ENCODE measurements at regions not wholly inside any gene's neighbourhood (a gene's known extent, or its start where the extent isn't known, plus 50 kb on each side); places are given as distances from the start of the nearest gene placed in this dataset.

GRCh38 chr4:11715753-11716521, 287.2 kb upstream of the HS3ST1 start:
- no peak for DNase-seq (ENCODE audit: low read depth in 6 of 9, low spot score in 9 of 9)
- Histone ChIP-seq H3K36me3 (ENCODE audit: control insufficient read depth in 2 of 2, insufficient read depth in 2 of 2, low read length in 1 of 2) (no peaks in the 10 kb centered on the region), H3K4me1 (ENCODE audit: control insufficient read depth in 2 of 2, insufficient read depth in 2 of 2, low read length in 2 of 2) (no peaks in the 10 kb centered on the region), H3K27me3 (ENCODE audit: control insufficient read depth in 2 of 2, insufficient read depth in 1 of 2, low read length in 1 of 2) (no peaks in the 10 kb centered on the region), H3K27ac (ENCODE audit: low read depth in 1 of 2, low read length in 1 of 2) (no peak overlapping the region), H3K4me3 (ENCODE audit: low read length in 2 of 2) (no peak overlapping the region), H3K9me3 (ENCODE audit: control insufficient read depth in 2 of 2, insufficient read depth in 1 of 2, low read length in 1 of 2) (no peaks in the 10 kb centered on the region)
- WGBS, result 97% methylated on average over 3 of the region's 3 CpGs

- 93% methylated on average over 3 of the region's 3 CpGs for WGBS
- no peaks in the 10 kb centered on the region for H3K27me3 ChIP-seq (ENCODE audit: control insufficient read depth in 2 of 2, insufficient read depth in 1 of 2, low read length in 1 of 2)
- no peak for DNase-seq (ENCODE audit: low read depth in 6 of 9, low spot score in 9 of 9)
- H3K4me3 ChIP-seq (ENCODE audit: low read length in 2 of 2), result no peak overlapping the region
- H3K36me3 ChIP-seq (ENCODE audit: control insufficient read depth in 2 of 2, insufficient read depth in 2 of 2, low read length in 1 of 2), result no peaks in the 10 kb centered on the region
- H3K4me1 ChIP-seq (ENCODE audit: control insufficient read depth in 2 of 2, insufficient read depth in 2 of 2, low read length in 2 of 2), result no peaks in the 10 kb centered on the region
- H3K9me3 ChIP-seq (ENCODE audit: control insufficient read depth in 2 of 2, insufficient read depth in 1 of 2, low read length in 1 of 2), result no peaks in the 10 kb centered on the region
- H3K27ac ChIP-seq (ENCODE audit: low read depth in 1 of 2, low read length in 1 of 2), result no peak overlapping the region
Observed at GRCh38 chr4:11710453-11711093, 281.9 kb upstream of the HS3ST1 start.

- Histone ChIP-seq H3K4me3 (ENCODE audit: low read length in 2 of 2) (no peak overlapping the region), H3K4me1 (ENCODE audit: control insufficient read depth in 2 of 2, insufficient read depth in 2 of 2, low read length in 2 of 2) (no peaks in the 10 kb centered on the region), H3K36me3 (ENCODE audit: control insufficient read depth in 2 of 2, insufficient read depth in 2 of 2, low read length in 1 of 2) (no peaks in the 10 kb centered on the region), H3K27ac (ENCODE audit: low read depth in 1 of 2, low read length in 1 of 2) (no peak overlapping the region), H3K27me3 (ENCODE audit: control insufficient read depth in 2 of 2, insufficient read depth in 1 of 2, low read length in 1 of 2) (no peaks in the 10 kb centered on the region), H3K9me3 (ENCODE audit: control insufficient read depth in 2 of 2, insufficient read depth in 1 of 2, low read length in 1 of 2) (no peaks in the 10 kb centered on the region)
- no peak for DNase-seq (ENCODE audit: low read depth in 6 of 9, low spot score in 9 of 9)
- WGBS, result 77% methylated on average over 1 of the region's 1 CpG
Observed at GRCh38 chr4:11704186-11704830, 275.6 kb upstream of the HS3ST1 start.

GRCh38 chr4:11702886-11703557, 274.3 kb upstream of the HS3ST1 start:
- DNase-seq (ENCODE audit: low read depth in 6 of 9, low spot score in 9 of 9), result no peak
- H3K27ac ChIP-seq (ENCODE audit: low read depth in 1 of 2, low read length in 1 of 2), result no peak overlapping the region
- H3K4me3 ChIP-seq (ENCODE audit: low read length in 2 of 2), result no peak overlapping the region
- 73% methylated on average over 3 of the region's 3 CpGs for WGBS
- H3K4me1 ChIP-seq (ENCODE audit: control insufficient read depth in 2 of 2, insufficient read depth in 2 of 2, low read length in 2 of 2), result no peaks in the 10 kb centered on the region
- no peaks in the 10 kb centered on the region for H3K36me3 ChIP-seq (ENCODE audit: control insufficient read depth in 2 of 2, insufficient read depth in 2 of 2, low read length in 1 of 2)
- no peaks in the 10 kb centered on the region for H3K27me3 ChIP-seq (ENCODE audit: control insufficient read depth in 2 of 2, insufficient read depth in 1 of 2, low read length in 1 of 2)
- no peaks in the 10 kb centered on the region for H3K9me3 ChIP-seq (ENCODE audit: control insufficient read depth in 2 of 2, insufficient read depth in 1 of 2, low read length in 1 of 2)

- Histone ChIP-seq H3K4me3 (ENCODE audit: low read length in 2 of 2) (no peak overlapping the region), H3K27ac (ENCODE audit: low read depth in 1 of 2, low read length in 1 of 2) (no peak overlapping the region), H3K4me1 (ENCODE audit: control insufficient read depth in 2 of 2, insufficient read depth in 2 of 2, low read length in 2 of 2) (no peaks in the 10 kb centered on the region), H3K36me3 (ENCODE audit: control insufficient read depth in 2 of 2, insufficient read depth in 2 of 2, low read length in 1 of 2) (no peaks in the 10 kb centered on the region), H3K27me3 (ENCODE audit: control insufficient read depth in 2 of 2, insufficient read depth in 1 of 2, low read length in 1 of 2) (no peaks in the 10 kb centered on the region), H3K9me3 (ENCODE audit: control insufficient read depth in 2 of 2, insufficient read depth in 1 of 2, low read length in 1 of 2) (no peaks in the 10 kb centered on the region)
- WGBS, result 96% methylated on average over 14 of the region's 14 CpGs
- DNase-seq (ENCODE audit: low read depth in 6 of 9, low spot score in 9 of 9), result no peak
Observed at GRCh38 chr4:11701966-11702725, 273.5 kb upstream of the HS3ST1 start.

- H3K27ac ChIP-seq (ENCODE audit: low read depth in 1 of 2, low read length in 1 of 2), result no peak overlapping the region
- WGBS, result 98% methylated on average over 3 of the region's 3 CpGs
- no peaks in the 10 kb centered on the region for H3K36me3 ChIP-seq (ENCODE audit: control insufficient read depth in 2 of 2, insufficient read depth in 2 of 2, low read length in 1 of 2)
- H3K4me3 ChIP-seq (ENCODE audit: low read length in 2 of 2), result no peak overlapping the region
- H3K4me1 ChIP-seq (ENCODE audit: control insufficient read depth in 2 of 2, insufficient read depth in 2 of 2, low read length in 2 of 2), result no peaks in the 10 kb centered on the region
- no peaks in the 10 kb centered on the region for H3K9me3 ChIP-seq (ENCODE audit: control insufficient read depth in 2 of 2, insufficient read depth in 1 of 2, low read length in 1 of 2)
- no peak for DNase-seq (ENCODE audit: low read depth in 6 of 9, low spot score in 9 of 9)
- H3K27me3 ChIP-seq (ENCODE audit: control insufficient read depth in 2 of 2, insufficient read depth in 1 of 2, low read length in 1 of 2), result no peaks in the 10 kb centered on the region
Observed at GRCh38 chr4:11700751-11701226, 272.1 kb upstream of the HS3ST1 start.

GRCh38 chr4:11698846-11699590, 270.3 kb upstream of the HS3ST1 start:
- Histone ChIP-seq H3K27me3 (ENCODE audit: control insufficient read depth in 2 of 2, insufficient read depth in 1 of 2, low read length in 1 of 2) (no peaks in the 10 kb centered on the region), H3K27ac (ENCODE audit: low read depth in 1 of 2, low read length in 1 of 2) (no peak overlapping the region), H3K9me3 (ENCODE audit: control insufficient read depth in 2 of 2, insufficient read depth in 1 of 2, low read length in 1 of 2) (no peaks in the 10 kb centered on the region), H3K4me3 (ENCODE audit: low read length in 2 of 2) (no peak overlapping the region), H3K4me1 (ENCODE audit: control insufficient read depth in 2 of 2, insufficient read depth in 2 of 2, low read length in 2 of 2) (no peaks in the 10 kb centered on the region), H3K36me3 (ENCODE audit: control insufficient read depth in 2 of 2, insufficient read depth in 2 of 2, low read length in 1 of 2) (no peaks in the 10 kb centered on the region)
- DNase-seq (ENCODE audit: low read depth in 6 of 9, low spot score in 9 of 9), result no peak
- WGBS, result 81% methylated on average over 5 of the region's 5 CpGs

- WGBS, result 87% methylated on average over 2 of the region's 2 CpGs
- Histone ChIP-seq H3K27me3 (ENCODE audit: control insufficient read depth in 2 of 2, insufficient read depth in 1 of 2, low read length in 1 of 2) (no peaks in the 10 kb centered on the region), H3K27ac (ENCODE audit: low read depth in 1 of 2, low read length in 1 of 2) (no peak overlapping the region), H3K4me1 (ENCODE audit: control insufficient read depth in 2 of 2, insufficient read depth in 2 of 2, low read length in 2 of 2) (no peaks in the 10 kb centered on the region), H3K9me3 (ENCODE audit: control insufficient read depth in 2 of 2, insufficient read depth in 1 of 2, low read length in 1 of 2) (no peaks in the 10 kb centered on the region), H3K4me3 (ENCODE audit: low read length in 2 of 2) (no peak overlapping the region), H3K36me3 (ENCODE audit: control insufficient read depth in 2 of 2, insufficient read depth in 2 of 2, low read length in 1 of 2) (no peaks in the 10 kb centered on the region)
- no peak for DNase-seq (ENCODE audit: low read depth in 6 of 9, low spot score in 9 of 9)
Observed at GRCh38 chr4:11698033-11698432, 269.3 kb upstream of the HS3ST1 start.
